GM21381 (cell line): ENCODE measurements at regions not wholly inside any gene's neighbourhood (a gene's known extent, or its start where the extent isn't known, plus 50 kb on each side); places are given as distances from the start of the nearest gene placed in this dataset.
"Not testable (repeated sequence)": the region's sequence is repeated elsewhere in the genome, so short reads cannot be mapped to it uniquely, and the experiment has no call there.

Experiments
- ATAC-seq: cut with Tn5 transposase; IDR thresholded peaks from one replicate; pipeline ENCODE4 v1.9.1; 2021; ENCODE audit warnings: mild to moderate bottlenecking, moderate library complexity; ENCODE audit not compliant: unreplicated experiment

- ATAC-seq = no peak
Observed at GRCh38 chr2:81412681-81413080, 1108.1 kb upstream of the LRRTM1 start.

GRCh38 chr2:81403508-81403907 lies 1099.0 kb upstream of the LRRTM1 start:
- no peak for ATAC-seq

- no peak for ATAC-seq
Observed at GRCh38 chr2:81396417-81397019, 1092.0 kb upstream of the LRRTM1 start.

GRCh38 chr2:81395746-81396145 lies 1091.2 kb upstream of the LRRTM1 start:
- ATAC-seq = no peak

GRCh38 chr2:81389203-81389602 lies 1084.7 kb upstream of the LRRTM1 start:
- ATAC-seq = no peak

GRCh38 chr2:81363800-81364199 lies 1059.2 kb upstream of the LRRTM1 start:
- no peak for ATAC-seq

- not testable (repeated sequence) for ATAC-seq
Observed at GRCh38 chr2:81362468-81362867, 1057.9 kb upstream of the LRRTM1 start.

GRCh38 chr2:81355436-81355835 lies 1050.9 kb upstream of the LRRTM1 start:
- no peak for ATAC-seq

- ATAC-seq = no peak
Observed at GRCh38 chr2:81334046-81334445, 1029.5 kb upstream of the LRRTM1 start.

GRCh38 chr2:81328968-81329367 lies 1024.4 kb upstream of the LRRTM1 start:
- no peak for ATAC-seq

GRCh38 chr2:81327911-81328310 lies 1023.4 kb upstream of the LRRTM1 start:
- ATAC-seq = no peak

GRCh38 chr2:81324046-81324445 lies 1019.5 kb upstream of the LRRTM1 start:
- ATAC-seq = no peak

GRCh38 chr2:81304154-81304830 lies 999.7 kb upstream of the LRRTM1 start:
- ATAC-seq = no peak

- ATAC-seq = no peak
Observed at GRCh38 chr2:81303321-81303720, 998.8 kb upstream of the LRRTM1 start.

GRCh38 chr2:81299841-81300240 lies 995.3 kb upstream of the LRRTM1 start:
- ATAC-seq = no peak

- ATAC-seq = no peak
Observed at GRCh38 chr2:81290846-81291245, 986.3 kb upstream of the LRRTM1 start.

GRCh38 chr2:81283081-81283480 lies 978.5 kb upstream of the LRRTM1 start:
- ATAC-seq = no peak

- ATAC-seq = no peak
Observed at GRCh38 chr2:81282151-81282769, 977.7 kb upstream of the LRRTM1 start.

GRCh38 chr2:81276595-81276994 lies 972.0 kb upstream of the LRRTM1 start:
- ATAC-seq = no peak

GRCh38 chr2:81266106-81266505 lies 961.6 kb upstream of the LRRTM1 start:
- ATAC-seq = no peak

- ATAC-seq = no peak
Observed at GRCh38 chr2:81263989-81264388, 959.4 kb upstream of the LRRTM1 start.

GRCh38 chr2:81260320-81260719 lies 955.8 kb upstream of the LRRTM1 start:
- no peak for ATAC-seq
